ENCODE measurements at regions not wholly inside any gene's neighbourhood (a gene's known extent, or its start where the extent isn't known, plus 50 kb on each side); places are given as distances from the start of the nearest gene placed in this dataset.
"Not testable (repeated sequence)": the region's sequence is repeated elsewhere in the genome, so short reads cannot be mapped to it uniquely, and the experiment has no call there.

DNA sequence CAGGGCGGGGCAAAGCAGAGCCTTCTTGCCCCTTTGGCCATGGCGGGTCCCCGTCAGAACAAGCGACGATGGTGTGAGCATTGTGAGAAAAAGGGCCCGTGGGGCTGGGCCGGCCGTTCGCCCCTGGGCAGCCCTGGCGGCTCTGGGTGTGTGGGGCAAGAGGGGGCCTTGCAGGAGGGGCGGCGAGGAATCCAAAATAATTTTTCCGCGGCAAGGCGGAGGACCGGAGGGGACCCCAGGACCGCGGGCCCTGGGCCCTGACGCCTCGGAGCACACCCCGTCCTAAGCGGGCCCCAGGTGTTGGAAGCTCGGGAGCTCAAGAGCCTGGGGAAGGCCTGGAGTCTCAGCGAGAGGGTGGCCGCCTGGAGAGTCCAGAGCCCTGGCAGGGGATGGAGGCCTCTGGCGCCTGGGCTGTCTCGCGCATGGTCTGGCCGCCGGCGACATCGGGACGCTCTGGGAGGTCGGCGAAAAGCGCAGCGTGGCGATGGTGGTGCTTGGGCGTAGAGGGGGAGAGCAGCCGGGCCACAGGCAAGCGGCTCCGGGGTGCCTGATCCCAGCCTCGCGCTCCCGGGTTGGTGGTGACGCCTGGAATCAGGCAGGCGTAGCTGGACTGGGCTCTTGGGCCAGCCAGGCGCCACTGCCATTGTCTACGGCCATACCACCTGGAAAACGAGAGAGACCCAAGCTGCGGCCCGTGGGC is 1469.9 kb downstream of the FOXD4L5 start:
- TF ChIP-seq, protein P1, sequence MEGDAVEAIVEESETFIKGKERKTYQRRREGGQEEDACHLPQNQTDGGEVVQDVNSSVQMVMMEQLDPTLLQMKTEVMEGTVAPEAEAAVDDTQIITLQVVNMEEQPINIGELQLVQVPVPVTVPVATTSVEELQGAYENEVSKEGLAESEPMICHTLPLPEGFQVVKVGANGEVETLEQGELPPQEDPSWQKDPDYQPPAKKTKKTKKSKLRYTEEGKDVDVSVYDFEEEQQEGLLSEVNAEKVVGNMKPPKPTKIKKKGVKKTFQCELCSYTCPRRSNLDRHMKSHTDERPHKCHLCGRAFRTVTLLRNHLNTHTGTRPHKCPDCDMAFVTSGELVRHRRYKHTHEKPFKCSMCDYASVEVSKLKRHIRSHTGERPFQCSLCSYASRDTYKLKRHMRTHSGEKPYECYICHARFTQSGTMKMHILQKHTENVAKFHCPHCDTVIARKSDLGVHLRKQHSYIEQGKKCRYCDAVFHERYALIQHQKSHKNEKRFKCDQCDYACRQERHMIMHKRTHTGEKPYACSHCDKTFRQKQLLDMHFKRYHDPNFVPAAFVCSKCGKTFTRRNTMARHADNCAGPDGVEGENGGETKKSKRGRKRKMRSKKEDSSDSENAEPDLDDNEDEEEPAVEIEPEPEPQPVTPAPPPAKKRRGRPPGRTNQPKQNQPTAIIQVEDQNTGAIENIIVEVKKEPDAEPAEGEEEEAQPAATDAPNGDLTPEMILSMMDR (IDR thresholded peaks at IDR 0.05): not testable (repeated sequence)
- TF ChIP-seq SIN3A (IDR thresholded peaks at IDR 0.05; ENCODE audit: borderline replicate concordance, insufficient read depth, low read depth, low read length); POLR2AphosphoS5 (IDR thresholded peaks at IDR 0.05; ENCODE audit: low read depth, low read length); TCF7L2 (IDR thresholded peaks at IDR 0.05; ENCODE audit: low read depth, low read length): not testable (repeated sequence)
- TF ChIP-seq, protein P2, sequence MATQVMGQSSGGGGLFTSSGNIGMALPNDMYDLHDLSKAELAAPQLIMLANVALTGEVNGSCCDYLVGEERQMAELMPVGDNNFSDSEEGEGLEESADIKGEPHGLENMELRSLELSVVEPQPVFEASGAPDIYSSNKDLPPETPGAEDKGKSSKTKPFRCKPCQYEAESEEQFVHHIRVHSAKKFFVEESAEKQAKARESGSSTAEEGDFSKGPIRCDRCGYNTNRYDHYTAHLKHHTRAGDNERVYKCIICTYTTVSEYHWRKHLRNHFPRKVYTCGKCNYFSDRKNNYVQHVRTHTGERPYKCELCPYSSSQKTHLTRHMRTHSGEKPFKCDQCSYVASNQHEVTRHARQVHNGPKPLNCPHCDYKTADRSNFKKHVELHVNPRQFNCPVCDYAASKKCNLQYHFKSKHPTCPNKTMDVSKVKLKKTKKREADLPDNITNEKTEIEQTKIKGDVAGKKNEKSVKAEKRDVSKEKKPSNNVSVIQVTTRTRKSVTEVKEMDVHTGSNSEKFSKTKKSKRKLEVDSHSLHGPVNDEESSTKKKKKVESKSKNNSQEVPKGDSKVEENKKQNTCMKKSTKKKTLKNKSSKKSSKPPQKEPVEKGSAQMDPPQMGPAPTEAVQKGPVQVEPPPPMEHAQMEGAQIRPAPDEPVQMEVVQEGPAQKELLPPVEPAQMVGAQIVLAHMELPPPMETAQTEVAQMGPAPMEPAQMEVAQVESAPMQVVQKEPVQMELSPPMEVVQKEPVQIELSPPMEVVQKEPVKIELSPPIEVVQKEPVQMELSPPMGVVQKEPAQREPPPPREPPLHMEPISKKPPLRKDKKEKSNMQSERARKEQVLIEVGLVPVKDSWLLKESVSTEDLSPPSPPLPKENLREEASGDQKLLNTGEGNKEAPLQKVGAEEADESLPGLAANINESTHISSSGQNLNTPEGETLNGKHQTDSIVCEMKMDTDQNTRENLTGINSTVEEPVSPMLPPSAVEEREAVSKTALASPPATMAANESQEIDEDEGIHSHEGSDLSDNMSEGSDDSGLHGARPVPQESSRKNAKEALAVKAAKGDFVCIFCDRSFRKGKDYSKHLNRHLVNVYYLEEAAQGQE (IDR thresholded peaks at IDR 0.05; ENCODE audit: insufficient read depth in 1 of 2, low read depth in 2 of 2, low read length in 1 of 2): not testable (repeated sequence)
